Ectodermal cell (in vitro differentiated cells): ENCODE measurements at regions not wholly inside any gene's neighbourhood (a gene's known extent, or its start where the extent isn't known, plus 50 kb on each side); places are given as distances from the start of the nearest gene placed in this dataset.
"Not testable (repeated sequence)": the region's sequence is repeated elsewhere in the genome, so short reads cannot be mapped to it uniquely, and the experiment has no call there.

Source experiments
- H3K27ac ChIP-seq: 2 replicates; pipeline ENCODE4 v1.7.0; 2013; ENCODE audit warnings: mild to moderate bottlenecking, low read depth, low read length; ENCODE audit not compliant: insufficient read depth, poor library complexity, severe bottlenecking
- H3K27me3 ChIP-seq: 2 replicates; pipeline ENCODE4 v1.7.0; 2013; ENCODE audit warnings: mild to moderate bottlenecking, low read length; ENCODE audit not compliant: insufficient read depth, control insufficient read depth, poor library complexity, severe bottlenecking
- H3K36me3 ChIP-seq: one replicate; pipeline ENCODE4 v1.7.0; 2013; ENCODE audit warnings: low read length; ENCODE audit not compliant: control insufficient read depth, insufficient read depth
- H3K4me1 ChIP-seq: one replicate; pipeline ENCODE4 v1.7.0; 2013; ENCODE audit warnings: low read length; ENCODE audit not compliant: control insufficient read depth, insufficient read depth
- H3K4me3 ChIP-seq: 2 replicates; pipeline ENCODE4 v1.7.0; 2013; ENCODE audit warnings: low read depth, low read length, control low read depth; ENCODE audit not compliant: insufficient read depth
- H3K9me3 ChIP-seq: 2 replicates; pipeline ENCODE4 v1.7.0; 2013; ENCODE audit warnings: mild to moderate bottlenecking, low read length, moderate library complexity; ENCODE audit not compliant: control insufficient read depth
- WGBS, 2 experiments: methylation state at CpG; one replicate each; pipeline ENCODE4 v1.1.7; 2013; ENCODE audit warnings: missing lambda C conversion rate in 2 of 2; 5-methylcytosine and 5-hydroxymethylcytosine counted together

DNA sequence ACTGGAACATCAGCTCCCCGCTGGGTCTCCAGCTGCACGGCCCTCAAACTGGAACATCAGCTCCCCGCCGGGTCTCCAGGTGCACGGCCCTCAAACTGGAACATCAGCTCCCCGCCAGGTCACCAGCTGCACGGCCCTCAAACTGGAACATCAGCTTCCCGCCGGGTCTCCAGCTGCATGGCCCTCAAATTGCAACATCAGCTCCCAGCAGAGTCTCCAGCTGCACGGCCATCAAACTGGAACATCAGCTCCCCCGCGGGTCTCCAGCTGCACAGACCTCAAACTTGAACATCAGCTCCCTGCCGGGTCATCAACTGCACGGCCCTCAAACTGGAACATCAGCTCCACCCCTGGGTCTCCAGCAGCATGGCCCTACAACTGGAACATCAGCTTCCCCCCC lies 95.8 kb upstream of the LPCAT1 start:
- 95% methylated on average over 14 of the region's 14 CpGs for WGBS, 2 experiments
- not testable (repeated sequence) for H3K4me3 ChIP-seq, H3K4me1 ChIP-seq, H3K27me3 ChIP-seq, H3K27ac ChIP-seq, H3K36me3 ChIP-seq, H3K9me3 ChIP-seq

DNA sequence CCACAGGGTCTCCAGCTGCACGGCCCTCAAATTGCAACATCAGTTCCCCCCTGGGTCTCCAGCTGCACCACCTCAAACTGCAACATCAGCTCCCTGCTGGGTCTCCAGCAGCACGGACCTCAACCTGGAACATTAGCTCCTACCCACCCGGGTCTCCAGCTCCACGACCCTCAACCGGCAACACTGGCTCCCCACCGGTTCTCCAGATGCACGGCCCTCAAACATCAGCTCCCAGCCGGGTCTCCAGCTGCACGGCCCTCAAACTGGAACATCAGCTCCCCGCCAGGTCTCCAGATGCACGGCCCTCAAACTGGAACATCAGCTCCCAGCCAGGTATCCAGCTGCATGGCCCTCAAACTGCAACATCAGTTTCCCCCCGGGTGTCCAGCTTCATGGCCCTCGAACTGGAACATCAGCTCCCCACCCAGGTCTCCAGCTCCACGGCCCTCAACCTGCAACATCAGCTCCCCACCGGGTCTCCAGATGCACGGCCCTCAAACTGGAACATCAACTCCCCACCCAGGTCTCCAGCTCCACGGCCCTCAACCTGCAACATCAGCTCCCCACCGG lies 94.6 kb upstream of the LPCAT1 start:
- not testable (repeated sequence) for H3K27me3 ChIP-seq, H3K4me3 ChIP-seq, H3K36me3 ChIP-seq, H3K27ac ChIP-seq, H3K4me1 ChIP-seq, H3K9me3 ChIP-seq
- WGBS, 2 experiments: 93 to 94% methylated on average over 18 of the region's 18 CpGs

DNA sequence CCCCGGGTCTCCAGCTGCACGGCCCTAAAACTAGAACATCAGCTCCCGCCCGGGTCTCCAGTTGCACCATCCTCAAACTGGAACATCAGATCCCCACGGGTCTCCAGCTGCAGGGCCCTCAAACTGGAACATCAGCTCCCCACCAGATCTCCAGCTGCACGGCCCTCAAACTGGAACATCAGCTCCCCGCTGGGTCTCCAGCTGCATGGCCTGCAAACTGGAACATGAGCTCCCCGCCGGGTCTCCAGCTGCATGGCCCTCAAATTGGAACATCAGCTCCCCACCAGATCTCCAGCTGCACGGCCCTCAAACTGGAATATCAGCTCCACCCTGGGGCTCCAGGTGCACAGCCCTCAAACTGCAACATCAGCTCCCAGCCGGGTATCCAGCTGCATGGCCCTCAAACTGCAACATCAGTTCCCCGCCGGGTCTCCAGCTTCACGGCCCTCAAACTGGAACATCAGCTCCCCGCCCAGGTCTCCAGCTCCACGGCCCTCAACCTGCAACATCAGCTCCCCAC lies 93.5 kb upstream of the LPCAT1 start:
- not testable (repeated sequence) for H3K27ac ChIP-seq, H3K4me1 ChIP-seq, H3K4me3 ChIP-seq, H3K36me3 ChIP-seq, H3K9me3 ChIP-seq, H3K27me3 ChIP-seq
- 92 to 93% methylated on average over 16 of the region's 16 CpGs for WGBS, 2 experiments

DNA sequence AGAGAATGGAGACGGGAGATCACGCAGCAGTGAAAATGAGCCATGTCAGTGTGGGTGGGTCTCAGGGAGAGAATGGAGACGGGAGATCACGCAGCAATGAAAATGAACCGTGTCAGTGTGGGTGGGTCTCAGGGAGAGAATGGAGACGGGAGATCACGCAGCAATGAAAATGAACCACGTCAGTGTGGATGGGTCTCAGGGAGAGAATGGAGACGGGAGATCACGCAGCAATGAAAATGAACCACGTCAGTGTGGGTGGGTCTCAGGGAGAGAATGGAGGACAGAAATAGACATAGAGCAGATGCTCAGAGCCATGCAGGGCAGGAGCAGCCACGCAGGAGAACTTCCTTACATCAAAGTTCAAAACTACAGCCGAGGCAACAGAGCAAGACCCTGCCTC lies 89.8 kb upstream of the LPCAT1 start:
- not testable (repeated sequence) for H3K27me3 ChIP-seq, H3K36me3 ChIP-seq, H3K27ac ChIP-seq, H3K4me1 ChIP-seq, H3K9me3 ChIP-seq, H3K4me3 ChIP-seq
- WGBS, 2 experiments: 93 to 94% methylated on average over 11 of the region's 13 CpGs

DNA sequence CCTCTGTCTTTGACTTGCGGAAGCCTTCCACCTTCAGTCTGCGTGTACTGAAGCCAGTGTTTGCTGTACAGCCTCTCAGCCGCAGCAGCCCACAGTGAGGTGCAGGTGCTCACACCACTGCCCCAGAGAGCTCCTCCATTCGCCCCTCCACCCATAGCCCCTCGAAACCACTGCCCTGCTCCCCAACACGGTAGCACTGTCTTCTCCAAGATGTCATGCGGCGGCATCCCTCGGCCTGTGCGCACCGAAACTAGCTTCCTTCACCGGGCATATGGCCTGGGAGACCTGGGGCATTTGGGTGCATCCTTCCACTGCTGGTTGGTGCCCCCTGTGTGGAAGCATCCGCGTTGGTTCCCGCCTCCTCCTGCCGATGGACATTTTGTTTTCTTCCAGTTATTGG lies 86.8 kb upstream of the LPCAT1 start:
- not testable (repeated sequence) for H3K4me3 ChIP-seq, H3K9me3 ChIP-seq, H3K36me3 ChIP-seq, H3K4me1 ChIP-seq, H3K27me3 ChIP-seq, H3K27ac ChIP-seq
- WGBS, 2 experiments: 93 to 96% methylated on average over 12 of the region's 16 CpGs

DNA sequence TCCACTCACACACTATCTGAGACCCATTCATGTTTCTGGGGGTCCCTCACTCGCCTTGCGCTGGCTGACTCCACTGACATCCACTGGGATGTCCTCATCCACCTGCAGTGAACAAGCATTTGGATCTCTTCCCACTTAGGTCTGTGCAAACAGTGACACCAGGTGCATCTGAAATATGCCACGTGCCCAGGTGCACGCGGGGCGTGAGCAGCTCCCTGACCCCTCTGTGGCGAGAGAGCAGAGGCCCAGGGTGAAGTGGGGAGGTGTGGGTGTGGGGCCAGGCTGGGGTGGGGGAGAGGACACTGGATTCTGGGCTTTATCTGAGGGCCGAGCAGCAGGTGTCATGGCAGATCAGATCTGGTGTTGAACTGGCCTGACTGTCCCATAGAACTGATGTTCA lies 85.4 kb upstream of the LPCAT1 start:
- not testable (repeated sequence) for H3K4me3 ChIP-seq, H3K36me3 ChIP-seq, H3K9me3 ChIP-seq, H3K27ac ChIP-seq, H3K4me1 ChIP-seq, H3K27me3 ChIP-seq
- WGBS, 2 experiments: 90 to 91% methylated on average over 8 of the region's 8 CpGs

DNA sequence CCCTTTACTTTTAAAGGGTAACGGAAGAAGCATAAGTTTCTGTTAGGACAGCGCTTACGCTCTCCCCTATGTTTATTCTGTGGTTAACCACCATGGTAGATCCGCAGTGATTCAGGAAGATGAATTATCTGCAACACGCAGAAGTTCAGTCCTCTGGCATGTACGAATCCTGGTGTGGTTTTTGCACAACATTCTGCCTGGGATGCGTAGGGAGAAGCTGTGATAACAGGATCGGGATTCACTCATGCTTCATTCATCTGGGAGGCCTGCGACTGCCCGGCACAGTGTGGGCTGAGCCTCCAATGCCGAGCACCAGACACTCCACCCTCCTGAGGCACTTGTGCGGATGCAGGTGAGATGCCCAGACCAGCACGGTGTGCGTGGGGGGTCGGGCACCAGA lies 84.6 kb upstream of the LPCAT1 start:
- not testable (repeated sequence) for H3K27me3 ChIP-seq, H3K4me1 ChIP-seq, H3K27ac ChIP-seq, H3K4me3 ChIP-seq, H3K9me3 ChIP-seq, H3K36me3 ChIP-seq
- WGBS, 2 experiments: 87 to 92% methylated on average over 11 of the region's 15 CpGs

DNA sequence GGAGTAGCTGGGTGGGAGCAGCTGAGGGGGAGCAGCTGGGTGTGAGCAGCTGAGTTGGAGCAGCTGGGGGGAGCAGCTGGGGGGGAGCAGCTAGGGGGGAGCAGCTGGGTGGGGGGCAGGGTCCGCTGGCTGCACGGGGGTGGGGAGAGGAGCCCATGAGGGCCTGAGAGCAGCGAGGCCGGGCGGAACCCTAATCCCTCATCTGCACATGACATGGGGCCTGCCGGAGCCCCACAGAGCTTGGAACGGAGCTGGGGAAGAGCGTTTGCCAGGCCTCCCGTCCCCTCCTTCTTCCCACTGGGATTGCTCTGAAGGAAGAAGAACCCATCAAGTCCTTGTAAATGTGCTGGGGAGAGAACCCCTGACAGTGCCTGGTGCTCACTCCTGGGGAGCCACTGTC lies 83.2 kb upstream of the LPCAT1 start:
- not testable (repeated sequence) for H3K4me1 ChIP-seq, H3K4me3 ChIP-seq, H3K27me3 ChIP-seq, H3K27ac ChIP-seq, H3K36me3 ChIP-seq, H3K9me3 ChIP-seq
- WGBS, 2 experiments: 27 to 35% methylated on average over 9 of the region's 9 CpGs

DNA sequence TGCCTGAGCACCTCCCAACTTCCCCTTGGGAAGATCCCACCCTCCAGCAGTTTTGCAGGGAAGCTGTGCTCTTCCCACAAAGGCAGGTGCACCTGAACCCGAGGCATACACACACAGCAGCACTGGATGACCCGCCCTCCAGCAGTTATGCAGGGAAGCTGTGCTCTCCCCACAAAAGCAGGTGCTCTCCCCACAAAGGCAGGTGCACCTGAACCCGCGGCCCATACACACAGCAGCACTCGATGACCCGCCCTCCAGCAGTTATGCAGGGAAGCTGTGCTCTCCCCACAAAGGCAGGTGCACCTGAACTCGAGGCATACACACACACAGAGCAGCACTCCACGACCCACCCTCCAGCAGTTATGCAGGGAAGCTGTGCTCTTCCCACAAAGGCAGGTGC lies 80.2 kb upstream of the LPCAT1 start:
- not testable (repeated sequence) for H3K4me1 ChIP-seq, H3K27me3 ChIP-seq, H3K4me3 ChIP-seq, H3K36me3 ChIP-seq, H3K9me3 ChIP-seq, H3K27ac ChIP-seq
- WGBS, 2 experiments: 77 to 80% methylated on average over 8 of the region's 8 CpGs

DNA sequence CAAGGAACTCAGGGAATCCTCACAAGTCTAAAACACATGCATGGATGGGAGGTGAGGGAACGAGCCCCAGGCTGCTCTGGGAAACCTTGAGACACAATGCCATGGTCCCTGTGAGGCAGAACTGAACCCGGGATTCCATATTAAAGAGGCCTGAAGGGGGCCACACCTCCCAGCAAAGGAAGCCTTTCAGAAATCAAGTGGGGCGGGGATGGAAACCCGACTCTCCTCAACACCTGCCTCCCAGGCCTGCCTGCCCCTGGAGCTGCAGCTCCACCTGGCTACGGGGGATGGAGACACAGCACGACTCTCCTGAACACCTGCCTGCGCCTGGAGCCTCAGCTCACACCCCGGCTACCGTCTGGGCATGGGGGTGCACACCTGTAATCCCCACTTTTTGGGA lies 77.8 kb upstream of the LPCAT1 start:
- WGBS, 2 experiments: 44 to 49% methylated on average over 5 to 7 of the region's 9 CpGs
- H3K4me3 ChIP-seq, H3K36me3 ChIP-seq, H3K27me3 ChIP-seq, H3K9me3 ChIP-seq, H3K4me1 ChIP-seq, H3K27ac ChIP-seq: not testable (repeated sequence)
